Gastrocnemius medialis (tissue), 4 donors: ENCODE measurements at regions not wholly inside any gene's neighbourhood (a gene's known extent, or its start where the extent isn't known, plus 50 kb on each side); places are given as distances from the start of the nearest gene placed in this dataset.

Source experiments
- ATAC-seq, 2 donors: fragments of 150-250 bp; one replicate each; pipeline ENCODE4 v1.9.1; 2016
- DNase-seq, 2 donors: peaks; one replicate each; pipeline ENCODE4 v3.0.0-alpha.2; 2019
- H3K27ac ChIP-seq, 4 donors: fragments of 200-600 bp; sonication (generic); 1 replicate in 1 of 4; 2 replicates in 3 of 4; pipeline ENCODE4 v1.5.1; 2016 to 2018; ENCODE audit warnings: mild to moderate bottlenecking in 2 of 4, moderate library complexity in 1 of 4
- H3K27me3 ChIP-seq, 3 donors: fragments of 200-600 bp; sonication (generic) in 2 of 3; 1 replicate in 1 of 3; 2 replicates in 2 of 3; pipeline versions ENCODE4 v1.5.1 to v1.6.0; 2016 to 2019; ENCODE audit warnings: mild to moderate bottlenecking in 1 of 3, moderate library complexity in 1 of 3
- H3K36me3 ChIP-seq, 2 donors: fragments of 200-600 bp; sonication (generic) in 1 of 2; one replicate each; pipeline ENCODE4 v1.5.1; 2017 to 2018
- H3K4me1 ChIP-seq, 2 donors: fragments of 200-600 bp; sonication (generic) in 1 of 2; one replicate each; pipeline ENCODE4 v1.5.1; 2016 to 2017; ENCODE audit warnings: mild to moderate bottlenecking in 2 of 2
- H3K4me3 ChIP-seq, 4 donors: fragments of 200-600 bp; sonication (generic) in 3 of 4; 1 replicate in 1 of 4; 2 replicates in 3 of 4; pipeline ENCODE4 v1.5.1; 2016 to 2019; ENCODE audit warnings: mild to moderate bottlenecking in 2 of 4
- H3K9me3 ChIP-seq, 3 donors: fragments of 200-600 bp; sonication (generic) in 2 of 3; 1 replicate in 1 of 3; 2 replicates in 2 of 3; pipeline ENCODE4 v1.5.1; 2016 to 2019
- CTCF ChIP-seq, 5 experiments: fragments of 450-650 bp in 3 of 5; fragments of 200-600 bp in 2 of 5; sonication (generic) in 2 of 5; IDR thresholded peaks in 4 of 5; conservative IDR thresholded peaks in 1 of 5; 1 replicate in 4 of 5; 2 replicates in 1 of 5; pipeline ENCODE4 v1.5.1; 2016 to 2019; ENCODE audit warnings: antibody characterized with exemption in 5 of 5, mild to moderate bottlenecking in 3 of 5, moderate library complexity in 3 of 5
- POLR2A ChIP-seq, 2 donors: fragments of 450-650 bp; IDR thresholded peaks; one replicate each; pipeline ENCODE4 v1.6.1; 2017; ENCODE audit warnings: antibody characterized with exemption in 2 of 2, mild to moderate bottlenecking in 2 of 2, moderate library complexity in 2 of 2
- in situ Hi-C, 4 donors: fragments of 200-750 bp; cut with MboI; loops; one replicate each; pipeline versions ENCODE4 v1.15.0 to v1.8.0; 2017; ENCODE audit warnings: low sequenced_read_pairs in 4 of 4
- intact Hi-C: fragments of 100-400 bp; cut with DNase I; formaldehyde crosslinking; loops from one replicate; pipeline ENCODE4 v1.15.1; 2023; ENCODE audit warnings: low total_unique reads

GRCh38 chr21:25341981-25342380 lies 265.3 kb downstream of the MRPL39 start:
- in situ Hi-C loops: no loop called here
- no peak overlapping the region for H3K4me3 ChIP-seq
- DNase-seq (no peak), ATAC-seq (no peak)
- no peak overlapping the region for H3K27ac ChIP-seq
- H3K9me3 ChIP-seq: no peaks in the 10 kb centered on the region
- no peak for TF ChIP-seq POLR2A (IDR thresholded peaks at IDR 0.05)
- TF ChIP-seq CTCF (IDR thresholded peaks at IDR 0.05 in 4 of 5, conservative IDR thresholded peaks at IDR 0.05 in 1 of 5): no peak
- intact Hi-C loops: no loop called here
- H3K36me3 ChIP-seq: no peaks in the 10 kb centered on the region
- H3K27me3 ChIP-seq: no peaks in the 10 kb centered on the region
- H3K4me1 ChIP-seq: no peaks in the 10 kb centered on the region

- DNase-seq: no peak
- Histone ChIP-seq H3K4me1 (no peaks in the 10 kb centered on the region), H3K36me3 (no peaks in the 10 kb centered on the region), H3K9me3 (no peaks in the 10 kb centered on the region), H3K27me3 (no peaks in the 10 kb centered on the region), H3K27ac (no peak overlapping the region), H3K4me3 (no peak overlapping the region)
- intact Hi-C loops (no loop called here), in situ Hi-C loops (no loop called here)
- no peak for ATAC-seq
- TF ChIP-seq POLR2A (IDR thresholded peaks at IDR 0.05): no peak
- TF ChIP-seq CTCF (IDR thresholded peaks at IDR 0.05 in 4 of 5, conservative IDR thresholded peaks at IDR 0.05 in 1 of 5): no peak
Observed at GRCh38 chr21:25338415-25338814, 268.9 kb downstream of the MRPL39 start.

DNA sequence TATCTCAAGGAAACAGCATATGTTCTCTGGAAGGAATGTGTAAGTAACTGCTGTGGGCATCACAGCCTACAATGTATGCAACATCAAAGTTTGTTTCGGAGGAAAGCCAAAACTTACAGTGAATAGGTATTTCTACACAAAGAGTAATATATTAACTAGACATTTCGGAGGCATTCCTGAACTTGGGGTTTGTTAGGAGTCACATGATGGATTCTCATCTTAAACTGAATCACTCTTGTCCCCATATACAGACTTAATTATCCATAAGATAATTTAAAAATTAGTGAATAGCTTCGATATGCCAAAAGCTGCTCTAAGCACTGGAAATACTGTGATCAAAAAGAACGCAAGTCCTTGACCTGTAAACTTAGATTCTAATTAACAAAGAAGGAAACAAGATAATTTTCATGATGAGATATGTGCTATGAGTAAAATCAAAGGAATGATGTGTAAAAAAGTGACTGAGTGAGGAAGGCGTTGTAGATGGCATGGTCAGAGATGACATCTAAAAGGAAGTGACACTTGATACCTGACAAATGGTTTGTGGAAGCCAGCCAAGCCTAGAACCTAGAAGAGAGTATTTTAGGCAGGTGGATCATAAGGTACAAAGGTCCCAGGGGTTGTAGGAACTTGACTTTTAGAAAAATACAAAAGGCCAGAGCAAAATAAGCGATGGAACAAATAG lies 273.1 kb downstream of the MRPL39 start:
- Histone ChIP-seq H3K36me3 (no peaks in the 10 kb centered on the region), H3K27me3 (no peaks in the 10 kb centered on the region), H3K4me1 (no peaks in the 10 kb centered on the region), H3K9me3 (no peaks in the 10 kb centered on the region), H3K27ac (no peak overlapping the region), H3K4me3 (no peak overlapping the region)
- in situ Hi-C loops: no loop called here
- intact Hi-C loops: no loop called here
- no peak for ATAC-seq
- TF ChIP-seq POLR2A (IDR thresholded peaks at IDR 0.05) (no peak), CTCF (IDR thresholded peaks at IDR 0.05 in 4 of 5, conservative IDR thresholded peaks at IDR 0.05 in 1 of 5) (no peak)
- DNase-seq: no peak

- H3K9me3 ChIP-seq: no peaks in the 10 kb centered on the region
- ATAC-seq (no peak), DNase-seq (no peak)
- H3K36me3 ChIP-seq: no peaks in the 10 kb centered on the region
- H3K27me3 ChIP-seq: no peaks in the 10 kb centered on the region
- H3K4me3 ChIP-seq: no peak overlapping the region
- in situ Hi-C loops (no loop called here), intact Hi-C loops (no loop called here)
- H3K4me1 ChIP-seq: no peaks in the 10 kb centered on the region
- TF ChIP-seq POLR2A (IDR thresholded peaks at IDR 0.05) (no peak), CTCF (IDR thresholded peaks at IDR 0.05 in 4 of 5, conservative IDR thresholded peaks at IDR 0.05 in 1 of 5) (no peak)
- no peak overlapping the region for H3K27ac ChIP-seq
Observed at GRCh38 chr21:25331286-25331685, 276.0 kb downstream of the MRPL39 start.

- Histone ChIP-seq H3K27me3 (no peaks in the 10 kb centered on the region), H3K9me3 (no peaks in the 10 kb centered on the region), H3K36me3 (no peaks in the 10 kb centered on the region), H3K4me1 (no peaks in the 10 kb centered on the region), H3K4me3 (no peak overlapping the region), H3K27ac (no peak overlapping the region)
- in situ Hi-C loops: no loop called here
- intact Hi-C loops: no loop called here
- no peak for DNase-seq
- TF ChIP-seq CTCF (IDR thresholded peaks at IDR 0.05 in 4 of 5, conservative IDR thresholded peaks at IDR 0.05 in 1 of 5): no peak
- no peak for TF ChIP-seq POLR2A (IDR thresholded peaks at IDR 0.05)
- no peak for ATAC-seq
Observed at GRCh38 chr21:25330266-25330665, 277.0 kb downstream of the MRPL39 start.
